ENCODE measurements at regions not wholly inside any gene's neighbourhood (a gene's known extent, or its start where the extent isn't known, plus 50 kb on each side); places are given as distances from the start of the nearest gene placed in this dataset.

DNA sequence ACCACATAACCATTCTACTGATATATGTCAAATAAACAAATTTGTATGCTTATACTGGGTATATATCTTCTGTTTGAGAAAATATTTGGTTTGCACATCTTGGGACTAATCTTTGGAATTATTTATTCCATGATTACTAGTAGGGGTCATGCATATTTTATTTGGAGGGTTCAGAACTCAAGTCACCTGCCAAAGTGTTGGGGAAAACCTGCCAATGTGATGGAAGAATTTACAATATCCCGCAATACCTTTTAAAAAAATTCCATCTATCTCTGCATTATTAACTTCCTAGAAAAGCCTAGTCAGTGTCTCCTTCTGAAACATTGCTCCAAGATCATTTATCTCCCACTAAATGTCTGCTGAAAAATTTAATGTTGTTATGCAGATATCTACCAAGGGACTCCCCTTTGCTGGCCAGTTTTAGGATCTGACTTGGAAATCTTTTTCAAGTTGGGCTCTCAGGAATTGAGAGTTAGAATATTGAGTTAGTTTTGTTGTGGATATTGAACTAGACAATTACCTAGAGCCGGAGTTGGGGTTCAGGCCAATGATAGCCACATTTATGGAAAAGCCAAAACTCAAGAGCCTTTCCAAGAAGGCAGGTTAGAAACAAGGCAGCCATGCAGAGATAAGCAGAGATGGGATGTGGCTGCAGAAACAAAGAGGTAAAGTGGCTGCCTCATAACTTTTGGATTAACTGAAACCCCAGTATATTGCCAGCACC lies 425.2 kb downstream of the ADAMTS20 start:
- no peaks in the 10 kb centered on the region for H3K36me3 ChIP-seq (ENCODE audit: insufficient read depth, low read length)
- TF ChIP-seq, protein P1, sequence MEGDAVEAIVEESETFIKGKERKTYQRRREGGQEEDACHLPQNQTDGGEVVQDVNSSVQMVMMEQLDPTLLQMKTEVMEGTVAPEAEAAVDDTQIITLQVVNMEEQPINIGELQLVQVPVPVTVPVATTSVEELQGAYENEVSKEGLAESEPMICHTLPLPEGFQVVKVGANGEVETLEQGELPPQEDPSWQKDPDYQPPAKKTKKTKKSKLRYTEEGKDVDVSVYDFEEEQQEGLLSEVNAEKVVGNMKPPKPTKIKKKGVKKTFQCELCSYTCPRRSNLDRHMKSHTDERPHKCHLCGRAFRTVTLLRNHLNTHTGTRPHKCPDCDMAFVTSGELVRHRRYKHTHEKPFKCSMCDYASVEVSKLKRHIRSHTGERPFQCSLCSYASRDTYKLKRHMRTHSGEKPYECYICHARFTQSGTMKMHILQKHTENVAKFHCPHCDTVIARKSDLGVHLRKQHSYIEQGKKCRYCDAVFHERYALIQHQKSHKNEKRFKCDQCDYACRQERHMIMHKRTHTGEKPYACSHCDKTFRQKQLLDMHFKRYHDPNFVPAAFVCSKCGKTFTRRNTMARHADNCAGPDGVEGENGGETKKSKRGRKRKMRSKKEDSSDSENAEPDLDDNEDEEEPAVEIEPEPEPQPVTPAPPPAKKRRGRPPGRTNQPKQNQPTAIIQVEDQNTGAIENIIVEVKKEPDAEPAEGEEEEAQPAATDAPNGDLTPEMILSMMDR (conservative IDR thresholded peaks at IDR 0.05; ENCODE audit: low read length): no peak
- TF ChIP-seq EZH2phosphoT487 (IDR thresholded peaks at IDR 0.05; ENCODE audit: borderline replicate concordance): no peak
- H3F3A ChIP-seq (ENCODE audit: low read depth): no peaks in the 10 kb centered on the region
- no peaks in the 10 kb centered on the region for H3K4me1 ChIP-seq (ENCODE audit: insufficient read depth, low read length, poor library complexity, severe bottlenecking)
- H4K20me1 ChIP-seq (ENCODE audit: insufficient read depth, low read length, poor library complexity, severe bottlenecking): no peaks in the 10 kb centered on the region
- no peak overlapping the region for H2AFZ ChIP-seq (ENCODE audit: low read length)
- H3K4me2 ChIP-seq (ENCODE audit: low read depth, low read length, poor library complexity, severe bottlenecking): no peak overlapping the region
- H3K9me3 ChIP-seq (ENCODE audit: insufficient read depth, low read depth, low read length): no peaks in the 10 kb centered on the region
- no peaks in the 10 kb centered on the region for H3K79me2 ChIP-seq (ENCODE audit: insufficient read depth, low read length)
- no peak overlapping the region for H3K4me3 ChIP-seq (ENCODE audit: low read length, poor library complexity, severe bottlenecking)
- no peaks in the 10 kb centered on the region for H3K27me3 ChIP-seq (ENCODE audit: insufficient read depth, low read length, poor library complexity, severe bottlenecking)
- H3K9me2 ChIP-seq (replicated peaks; ENCODE audit: low read depth, low read length): no peaks in the 10 kb centered on the region
- H3K9ac ChIP-seq (ENCODE audit: low read depth, low read length, poor library complexity, severe bottlenecking): no peak overlapping the region

DNA sequence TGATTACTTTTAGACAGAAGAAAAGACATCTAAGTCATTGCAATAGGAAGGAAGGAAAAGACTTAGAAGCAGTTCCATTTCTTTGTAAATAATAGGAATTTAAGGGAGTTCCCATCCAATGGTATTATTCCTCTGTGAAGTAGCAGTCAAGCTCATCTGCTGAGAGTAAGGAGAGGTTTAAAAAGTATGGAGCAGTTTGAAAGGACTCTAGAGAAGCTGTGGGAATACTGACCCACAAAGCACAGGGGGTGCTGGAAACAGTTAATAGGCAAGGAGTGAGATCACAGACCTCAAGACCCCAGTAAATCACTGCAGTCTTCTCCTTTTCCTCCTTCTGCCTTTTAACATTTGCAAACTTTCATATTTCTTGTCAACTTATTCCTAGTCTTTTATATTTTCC lies 428.5 kb downstream of the ADAMTS20 start:
- TF ChIP-seq, protein P1 (conservative IDR thresholded peaks at IDR 0.05; ENCODE audit: low read length): no peak
- no peak for TF ChIP-seq EZH2phosphoT487 (IDR thresholded peaks at IDR 0.05; ENCODE audit: borderline replicate concordance)
- Histone ChIP-seq H3K9me3 (ENCODE audit: insufficient read depth, low read depth, low read length) (no peaks in the 10 kb centered on the region), H3K4me3 (ENCODE audit: low read length, poor library complexity, severe bottlenecking) (no peak overlapping the region), H3K79me2 (ENCODE audit: insufficient read depth, low read length) (no peaks in the 10 kb centered on the region), H3K9ac (ENCODE audit: low read depth, low read length, poor library complexity, severe bottlenecking) (no peak overlapping the region), H3K9me2 (replicated peaks; ENCODE audit: low read depth, low read length) (no peaks in the 10 kb centered on the region), H3K4me2 (ENCODE audit: low read depth, low read length, poor library complexity, severe bottlenecking) (no peak overlapping the region), H3F3A (ENCODE audit: low read depth) (no peaks in the 10 kb centered on the region), H3K27me3 (ENCODE audit: insufficient read depth, low read length, poor library complexity, severe bottlenecking) (no peaks in the 10 kb centered on the region), H2AFZ (ENCODE audit: low read length) (no peak overlapping the region), H4K20me1 (ENCODE audit: insufficient read depth, low read length, poor library complexity, severe bottlenecking) (no peaks in the 10 kb centered on the region), H3K36me3 (ENCODE audit: insufficient read depth, low read length) (no peaks in the 10 kb centered on the region), H3K4me1 (ENCODE audit: insufficient read depth, low read length, poor library complexity, severe bottlenecking) (no peaks in the 10 kb centered on the region)

DNA sequence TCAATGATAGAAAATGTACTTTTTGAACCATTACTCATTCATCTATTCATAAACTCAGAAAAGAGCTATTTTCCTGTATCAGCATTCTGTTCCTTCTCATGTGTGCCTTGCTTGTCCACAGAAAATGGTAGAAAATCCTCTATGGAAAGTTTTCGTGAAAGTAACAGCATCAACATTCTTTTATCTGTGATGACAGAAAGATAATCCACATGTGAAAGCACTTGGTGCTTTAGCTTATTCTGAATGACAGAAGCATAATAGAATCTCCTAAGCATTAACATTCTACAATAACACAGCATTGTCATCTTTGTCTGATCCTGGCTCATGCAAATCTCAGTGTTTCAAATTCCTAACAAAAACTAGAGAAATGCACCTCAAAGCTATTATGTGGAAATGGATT lies 431.9 kb downstream of the ADAMTS20 start:
- TF ChIP-seq EZH2phosphoT487 (IDR thresholded peaks at IDR 0.05; ENCODE audit: borderline replicate concordance): no peak
- TF ChIP-seq, protein P1 (conservative IDR thresholded peaks at IDR 0.05; ENCODE audit: low read length): no peak
- no peaks in the 10 kb centered on the region for H3K4me1 ChIP-seq (ENCODE audit: insufficient read depth, low read length, poor library complexity, severe bottlenecking)
- H2AFZ ChIP-seq (ENCODE audit: low read length): no peak overlapping the region
- H4K20me1 ChIP-seq (ENCODE audit: insufficient read depth, low read length, poor library complexity, severe bottlenecking): no peaks in the 10 kb centered on the region
- H3K27me3 ChIP-seq (ENCODE audit: insufficient read depth, low read length, poor library complexity, severe bottlenecking): no peaks in the 10 kb centered on the region
- H3K4me2 ChIP-seq (ENCODE audit: low read depth, low read length, poor library complexity, severe bottlenecking): no peak overlapping the region
- no peaks in the 10 kb centered on the region for H3K36me3 ChIP-seq (ENCODE audit: insufficient read depth, low read length)
- H3F3A ChIP-seq (ENCODE audit: low read depth): no peaks in the 10 kb centered on the region
- no peak overlapping the region for H3K9ac ChIP-seq (ENCODE audit: low read depth, low read length, poor library complexity, severe bottlenecking)
- H3K9me2 ChIP-seq (replicated peaks; ENCODE audit: low read depth, low read length): no peaks in the 10 kb centered on the region
- H3K9me3 ChIP-seq (ENCODE audit: insufficient read depth, low read depth, low read length): no peaks in the 10 kb centered on the region
- no peaks in the 10 kb centered on the region for H3K79me2 ChIP-seq (ENCODE audit: insufficient read depth, low read length)
- H3K4me3 ChIP-seq (ENCODE audit: low read length, poor library complexity, severe bottlenecking): no peak overlapping the region
